ENCODE measurements at regions not wholly inside any gene's neighbourhood (a gene's known extent, or its start where the extent isn't known, plus 50 kb on each side); places are given as distances from the start of the nearest gene placed in this dataset.

DNA sequence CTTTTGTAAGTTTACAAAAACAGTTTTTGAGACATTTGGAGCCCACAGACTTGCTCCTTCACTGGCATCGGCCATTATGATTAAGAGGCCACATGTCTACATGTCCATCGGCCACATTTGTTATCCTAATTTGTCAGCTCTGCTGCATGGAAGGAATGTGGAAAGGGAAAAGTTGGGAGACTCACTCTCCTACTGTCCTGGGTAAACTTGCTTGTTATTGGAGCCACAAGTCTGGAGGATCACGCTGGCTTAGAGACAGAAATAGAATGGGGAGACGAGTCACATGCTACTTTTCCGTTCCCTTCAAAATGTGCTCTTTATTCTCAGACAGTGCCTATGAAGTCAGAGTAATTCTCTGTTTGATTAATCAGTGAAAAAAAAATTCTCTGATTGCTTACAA is 741.2 kb upstream of the PCDH9 start:
- 76 to 85% methylated on average over 5 of the region's 5 CpGs for WGBS, 2 donors
- TF ChIP-seq POLR2A (IDR thresholded peaks at IDR 0.05) = no peak
- TF ChIP-seq, protein P1, sequence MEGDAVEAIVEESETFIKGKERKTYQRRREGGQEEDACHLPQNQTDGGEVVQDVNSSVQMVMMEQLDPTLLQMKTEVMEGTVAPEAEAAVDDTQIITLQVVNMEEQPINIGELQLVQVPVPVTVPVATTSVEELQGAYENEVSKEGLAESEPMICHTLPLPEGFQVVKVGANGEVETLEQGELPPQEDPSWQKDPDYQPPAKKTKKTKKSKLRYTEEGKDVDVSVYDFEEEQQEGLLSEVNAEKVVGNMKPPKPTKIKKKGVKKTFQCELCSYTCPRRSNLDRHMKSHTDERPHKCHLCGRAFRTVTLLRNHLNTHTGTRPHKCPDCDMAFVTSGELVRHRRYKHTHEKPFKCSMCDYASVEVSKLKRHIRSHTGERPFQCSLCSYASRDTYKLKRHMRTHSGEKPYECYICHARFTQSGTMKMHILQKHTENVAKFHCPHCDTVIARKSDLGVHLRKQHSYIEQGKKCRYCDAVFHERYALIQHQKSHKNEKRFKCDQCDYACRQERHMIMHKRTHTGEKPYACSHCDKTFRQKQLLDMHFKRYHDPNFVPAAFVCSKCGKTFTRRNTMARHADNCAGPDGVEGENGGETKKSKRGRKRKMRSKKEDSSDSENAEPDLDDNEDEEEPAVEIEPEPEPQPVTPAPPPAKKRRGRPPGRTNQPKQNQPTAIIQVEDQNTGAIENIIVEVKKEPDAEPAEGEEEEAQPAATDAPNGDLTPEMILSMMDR (IDR thresholded peaks at IDR 0.05) = no peak
- intact Hi-C loops (cut with DNase I; ENCODE audit: low total_unique reads) = no loop called here

DNA sequence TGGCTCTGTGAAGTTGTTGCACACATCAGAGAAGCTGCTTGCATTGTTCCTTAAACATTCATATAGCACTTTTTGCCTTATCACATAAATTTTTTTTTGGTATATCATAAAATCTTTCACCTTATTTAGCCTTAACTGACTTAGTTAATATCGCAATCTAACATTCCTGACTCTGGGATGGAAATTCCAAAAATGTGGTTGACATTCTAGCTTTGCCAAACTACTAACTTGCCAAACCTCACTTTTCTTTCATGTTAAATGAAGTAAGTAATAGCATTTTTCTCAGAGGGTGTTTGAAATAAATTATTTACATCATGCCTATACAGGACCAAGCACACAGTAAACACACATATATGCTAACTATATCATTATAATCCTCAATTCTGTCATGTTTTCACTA is 736.9 kb upstream of the PCDH9 start:
- no peaks in the 10 kb centered on the region for H3K4me1 ChIP-seq
- no peaks in the 10 kb centered on the region for H3K36me3 ChIP-seq (ENCODE audit: low read depth, missing control alignments)
- no peak for TF ChIP-seq POLR2A (IDR thresholded peaks at IDR 0.05)
- TF ChIP-seq, protein P1 (IDR thresholded peaks at IDR 0.05) = no peak
- H3K9me3 ChIP-seq = no peaks in the 10 kb centered on the region
- no peak overlapping the region for H3K27ac ChIP-seq
- WGBS, 2 donors = 83 to 98% methylated on average over 1 of the region's 1 CpG
- H3K4me3 ChIP-seq = no peak overlapping the region
- no peaks in the 10 kb centered on the region for H3K27me3 ChIP-seq
- intact Hi-C loops (cut with DNase I; ENCODE audit: low total_unique reads) = no loop called here
- DNase-seq = no peak

More for the DNA sequence above, 741.2 kb upstream of the PCDH9 start:
- no peaks in the 10 kb centered on the region for H3K36me3 ChIP-seq (ENCODE audit: low read depth, missing control alignments)
- no peaks in the 10 kb centered on the region for H3K4me1 ChIP-seq
- no peaks in the 10 kb centered on the region for H3K27me3 ChIP-seq
- H3K27ac ChIP-seq = no peak overlapping the region
- no peak for DNase-seq
- H3K9me3 ChIP-seq = no peaks in the 10 kb centered on the region
- H3K4me3 ChIP-seq = no peak overlapping the region

GRCh38 chr13:67966065-67966464 is 735.9 kb upstream of the PCDH9 start:
- TF ChIP-seq, protein P1 (IDR thresholded peaks at IDR 0.05) = no peak
- TF ChIP-seq POLR2A (IDR thresholded peaks at IDR 0.05) = no peak
- Histone ChIP-seq H3K36me3 (ENCODE audit: low read depth, missing control alignments) (no peaks in the 10 kb centered on the region), H3K9me3 (no peaks in the 10 kb centered on the region), H3K4me3 (no peak overlapping the region), H3K27ac (no peak overlapping the region), H3K27me3 (no peaks in the 10 kb centered on the region), H3K4me1 (no peaks in the 10 kb centered on the region)
- WGBS, 2 donors = 69 to 76% methylated on average over 1 of the region's 1 CpG
- intact Hi-C loops (cut with DNase I; ENCODE audit: low total_unique reads) = no loop called here
- DNase-seq = no peak

GRCh38 chr13:67964986-67965385 is 734.9 kb upstream of the PCDH9 start:
- Histone ChIP-seq H3K4me3 (no peak overlapping the region), H3K27me3 (no peaks in the 10 kb centered on the region), H3K36me3 (ENCODE audit: low read depth, missing control alignments) (no peaks in the 10 kb centered on the region), H3K27ac (no peak overlapping the region), H3K9me3 (no peaks in the 10 kb centered on the region), H3K4me1 (no peaks in the 10 kb centered on the region)
- intact Hi-C loops (cut with DNase I; ENCODE audit: low total_unique reads) = no loop called here
- 46 to 58% methylated on average over 1 of the region's 1 CpG for WGBS, 2 donors
- TF ChIP-seq POLR2A (IDR thresholded peaks at IDR 0.05) = no peak
- TF ChIP-seq, protein P1 (IDR thresholded peaks at IDR 0.05) = no peak
- no peak for DNase-seq

GRCh38 chr13:67964091-67964490 is 734.0 kb upstream of the PCDH9 start:
- WGBS, 2 donors = 76 to 77% methylated on average over 2 of the region's 2 CpGs
- TF ChIP-seq POLR2A (IDR thresholded peaks at IDR 0.05) = no peak
- TF ChIP-seq, protein P1 (IDR thresholded peaks at IDR 0.05) = no peak
- H3K4me1 ChIP-seq = no peaks in the 10 kb centered on the region
- H3K36me3 ChIP-seq (ENCODE audit: low read depth, missing control alignments) = no peaks in the 10 kb centered on the region
- H3K27ac ChIP-seq = no peak overlapping the region
- intact Hi-C loops (cut with DNase I; ENCODE audit: low total_unique reads) = no loop called here
- H3K27me3 ChIP-seq = no peaks in the 10 kb centered on the region
- no peak for DNase-seq
- no peaks in the 10 kb centered on the region for H3K9me3 ChIP-seq
- H3K4me3 ChIP-seq = no peak overlapping the region
